Activated naive CD4-positive, alpha-beta T cell treated with anti-CD3 and anti-CD28 coated beads for 36 hours (primary cell): ENCODE measurements at regions not wholly inside any gene's neighbourhood (a gene's known extent, or its start where the extent isn't known, plus 50 kb on each side); places are given as distances from the start of the nearest gene placed in this dataset.

ENCODE experiments used
- CTCF ChIA-PET: fragments of 350-600 bp; sonication (Branson Sonifier 250); formaldehyde crosslinking; loops from one replicate; lab custom pipeline; 2021; ENCODE audit warnings: antibody characterized with exemption; lab: Charles Lee
- DNase-seq: peaks from one replicate; pipeline ENCODE4 v3.0.0-alpha.2; 2020
- H3K27ac Mint-ChIP-seq: one replicate; pipeline ENCODE4 v1.8.0; 2021; ENCODE audit warnings: mild to moderate bottlenecking, mixed read lengths
- H3K27me3 Mint-ChIP-seq: one replicate; pipeline ENCODE4 v1.8.0; 2021; ENCODE audit warnings: low read depth, mixed read lengths
- H3K36me3 Mint-ChIP-seq: one replicate; pipeline ENCODE4 v1.8.0; 2021; ENCODE audit warnings: low read depth, mixed read lengths
- H3K4me1 Mint-ChIP-seq: one replicate; pipeline ENCODE4 v1.8.0; 2021; ENCODE audit warnings: low read depth, mixed read lengths
- H3K4me3 Mint-ChIP-seq: one replicate; pipeline ENCODE4 v1.8.0; 2021; ENCODE audit warnings: mild to moderate bottlenecking, moderate library complexity, mixed read lengths
- H3K9me3 Mint-ChIP-seq: one replicate; pipeline ENCODE4 v1.8.0; 2021; ENCODE audit warnings: mixed read lengths
- intact Hi-C: fragments of 100-400 bp; cut with micrococcal nuclease; formaldehyde crosslinking; loops from one replicate; pipeline ENCODE4 v1.15.1; 2023

GRCh38 chr2:22902662-22903165, 482.3 kb upstream of the KLHL29 start:
- H3K27ac Mint-ChIP-seq = no peak overlapping the region
- intact Hi-C loops = loop anchor here (5.0 kb wide), 1 partner anchor 450 kb away; no protein-coding TSS in a partner anchor

GRCh38 chr2:22903616-22904015, 481.4 kb upstream of the KLHL29 start:
- Mint-ChIP-seq H3K36me3 (no peaks in the 10 kb centered on the region), H3K27me3 (peaks cover 5% of the 10 kb centered on the region), H3K27ac (no peak overlapping the region), H3K4me3 (no peak overlapping the region), H3K4me1 (no peaks in the 10 kb centered on the region), H3K9me3 (no peaks in the 10 kb centered on the region)
- intact Hi-C loops = loop anchor here (5.0 kb wide), 1 partner anchor 449 kb away; no protein-coding TSS in a partner anchor
- CTCF ChIA-PET = no interaction called here
- DNase-seq = no peak

More at GRCh38 chr2:22902662-22903165, 482.3 kb upstream of the KLHL29 start:
- Mint-ChIP-seq H3K36me3 (no peaks in the 10 kb centered on the region), H3K4me1 (no peaks in the 10 kb centered on the region), H3K9me3 (no peaks in the 10 kb centered on the region), H3K4me3 (no peak overlapping the region), H3K27me3 (peaks cover 5% of the 10 kb centered on the region)
- CTCF ChIA-PET = no interaction called here
- DNase-seq = no peak

- Mint-ChIP-seq H3K27me3 (peaks cover 5% of the 10 kb centered on the region), H3K4me1 (no peaks in the 10 kb centered on the region)
These were observed 480.8 kb upstream of the KLHL29 start for GRCh38 chr2:22904126-22904684.

DNA sequence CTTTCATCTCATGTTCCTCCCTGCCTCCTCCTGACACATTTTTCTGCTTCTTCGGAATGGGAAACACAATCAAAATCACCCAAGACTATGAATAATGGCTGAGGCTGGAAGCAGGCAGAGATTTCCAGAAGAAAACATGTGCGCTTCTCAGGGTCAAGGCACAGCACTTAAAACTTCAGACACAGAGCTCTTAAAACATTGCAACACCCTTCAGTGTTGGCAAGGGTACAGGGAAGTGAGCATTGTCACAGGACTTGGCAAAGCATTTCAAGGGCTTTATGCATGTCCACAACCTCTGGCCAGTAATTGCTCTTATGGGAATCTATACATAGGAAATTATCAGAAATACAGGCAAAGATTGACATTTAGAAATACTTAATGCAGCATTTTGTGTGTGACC, 477.6 kb upstream of the KLHL29 start:
- peaks cover 11% of the 10 kb centered on the region for H3K27me3 Mint-ChIP-seq
- DNase-seq = no peak
- no peak overlapping the region for H3K27ac Mint-ChIP-seq
- no peaks in the 10 kb centered on the region for H3K36me3 Mint-ChIP-seq
- no peaks in the 10 kb centered on the region for H3K4me1 Mint-ChIP-seq
- no peaks in the 10 kb centered on the region for H3K9me3 Mint-ChIP-seq
- intact Hi-C loops = no loop called here
- CTCF ChIA-PET = no interaction called here
- no peak overlapping the region for H3K4me3 Mint-ChIP-seq

More at GRCh38 chr2:22904126-22904684, 480.8 kb upstream of the KLHL29 start:
- intact Hi-C loops = loop anchor here (5.0 kb wide), 1 partner anchor 448 kb away; no protein-coding TSS in a partner anchor
- DNase-seq = peak; percentile 30
- Mint-ChIP-seq H3K9me3 (no peaks in the 10 kb centered on the region), H3K36me3 (no peaks in the 10 kb centered on the region), H3K27ac (no peak overlapping the region), H3K4me3 (no peak overlapping the region)
- CTCF ChIA-PET = interaction anchor here (0.6 to 0.7 kb wide), 2 partner anchors 392 to 699 kb away, joined by 3 read pairs; no protein-coding TSS in a partner anchor

DNA sequence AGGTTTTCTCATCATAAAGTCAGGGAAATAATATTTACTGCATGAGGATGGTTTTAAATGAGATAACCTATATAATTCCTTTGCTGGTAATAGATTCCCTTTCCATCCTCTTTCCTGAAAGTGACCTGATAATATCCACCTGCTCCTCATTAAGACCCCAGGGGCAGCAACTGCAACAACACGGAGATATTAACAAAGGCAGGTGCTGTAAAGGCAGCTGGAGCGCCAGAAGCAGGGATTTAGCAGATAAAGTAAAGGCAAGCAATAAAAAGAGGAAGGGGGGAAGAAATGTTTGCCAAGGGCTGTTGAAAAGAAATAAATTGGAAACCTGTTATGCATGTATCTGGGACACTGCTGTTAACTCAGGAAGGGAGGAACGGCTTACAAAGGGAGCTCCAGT, 472.6 kb upstream of the KLHL29 start:
- intact Hi-C loops = no loop called here
- H3K4me3 Mint-ChIP-seq = no peak overlapping the region
- CTCF ChIA-PET = no interaction called here
- DNase-seq = no peak
- no peak overlapping the region for H3K27ac Mint-ChIP-seq
- H3K27me3 Mint-ChIP-seq = peaks cover 6% of the 10 kb centered on the region
- H3K36me3 Mint-ChIP-seq = no peaks in the 10 kb centered on the region
- H3K4me1 Mint-ChIP-seq = no peaks in the 10 kb centered on the region
- no peaks in the 10 kb centered on the region for H3K9me3 Mint-ChIP-seq

DNA sequence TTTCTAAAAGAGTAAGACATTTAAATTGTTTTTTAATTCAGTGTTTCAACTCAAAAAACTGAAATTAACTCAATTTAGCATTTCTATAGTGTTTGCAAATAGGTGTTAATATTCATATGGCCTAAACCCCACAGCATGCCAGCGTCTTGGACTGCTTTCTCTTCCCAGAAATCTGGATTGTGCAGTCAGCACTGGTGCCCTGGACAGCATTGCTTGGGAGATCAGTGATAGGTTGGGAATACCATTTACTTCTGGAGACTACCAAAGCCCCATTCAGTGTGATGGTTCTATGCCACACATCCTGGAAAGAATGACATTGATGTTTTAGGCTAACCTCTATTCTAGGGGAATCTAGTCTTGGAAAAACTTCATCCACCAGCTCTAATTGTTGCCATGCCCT, 455.0 kb upstream of the KLHL29 start:
- DNase-seq = no peak
- H3K36me3 Mint-ChIP-seq = no peaks in the 10 kb centered on the region
- H3K27me3 Mint-ChIP-seq = peaks cover 2% of the 10 kb centered on the region
- H3K4me1 Mint-ChIP-seq = no peaks in the 10 kb centered on the region
- no peaks in the 10 kb centered on the region for H3K9me3 Mint-ChIP-seq
- CTCF ChIA-PET = interaction anchor here (0.6 kb wide), 1 partner anchor 244 kb away, joined by 3 read pairs; no protein-coding TSS in a partner anchor
- H3K4me3 Mint-ChIP-seq = no peak overlapping the region
- no peak overlapping the region for H3K27ac Mint-ChIP-seq
- intact Hi-C loops = no loop called here

DNA sequence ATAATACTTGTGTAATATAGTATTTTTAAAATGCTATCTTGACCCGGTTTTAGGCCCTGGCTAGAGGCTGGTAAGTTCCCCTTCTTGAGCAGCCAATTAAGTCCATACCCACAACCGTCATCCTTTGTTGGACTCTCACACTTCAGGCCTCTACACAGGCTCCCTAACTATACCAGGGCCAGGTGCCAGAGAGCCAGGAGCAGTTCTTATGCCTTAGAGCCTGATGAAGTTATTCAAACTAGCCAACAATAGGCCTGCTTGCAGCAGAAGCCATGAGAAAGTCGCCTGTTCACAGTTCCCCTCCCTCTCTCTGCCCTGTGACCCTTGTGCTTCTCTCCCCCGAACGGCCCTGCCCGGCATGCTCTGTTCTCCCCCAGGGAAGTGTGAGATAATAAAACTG, 454.2 kb upstream of the KLHL29 start:
- Mint-ChIP-seq H3K27ac (no peak overlapping the region), H3K9me3 (no peaks in the 10 kb centered on the region), H3K36me3 (no peaks in the 10 kb centered on the region), H3K27me3 (peaks cover 2% of the 10 kb centered on the region), H3K4me3 (no peak overlapping the region), H3K4me1 (no peaks in the 10 kb centered on the region)
- no peak for DNase-seq
- CTCF ChIA-PET = no interaction called here
- intact Hi-C loops = no loop called here

DNA sequence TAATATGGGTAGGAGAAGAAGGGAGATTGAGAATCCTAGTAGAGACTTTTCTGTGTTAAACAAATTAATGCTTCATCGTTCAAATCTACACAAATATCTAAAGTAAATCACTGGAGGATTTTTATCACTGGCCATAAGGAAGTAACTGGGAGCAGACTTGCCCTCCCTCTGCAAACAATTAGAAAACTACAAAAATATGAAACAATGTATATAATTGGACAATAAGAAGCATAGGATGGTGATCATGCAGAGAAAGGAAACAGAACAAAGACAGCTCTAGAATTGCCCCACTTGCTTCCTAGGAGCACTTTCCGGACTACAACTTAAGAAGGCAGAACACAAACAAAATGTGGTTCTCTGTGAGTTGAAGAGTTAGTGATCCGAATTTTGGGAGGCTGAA, 452.7 kb upstream of the KLHL29 start:
- CTCF ChIA-PET = interaction anchor here (0.8 kb wide), 1 partner anchor 9 kb away, joined by 4 read pairs; no protein-coding TSS in a partner anchor

DNA sequence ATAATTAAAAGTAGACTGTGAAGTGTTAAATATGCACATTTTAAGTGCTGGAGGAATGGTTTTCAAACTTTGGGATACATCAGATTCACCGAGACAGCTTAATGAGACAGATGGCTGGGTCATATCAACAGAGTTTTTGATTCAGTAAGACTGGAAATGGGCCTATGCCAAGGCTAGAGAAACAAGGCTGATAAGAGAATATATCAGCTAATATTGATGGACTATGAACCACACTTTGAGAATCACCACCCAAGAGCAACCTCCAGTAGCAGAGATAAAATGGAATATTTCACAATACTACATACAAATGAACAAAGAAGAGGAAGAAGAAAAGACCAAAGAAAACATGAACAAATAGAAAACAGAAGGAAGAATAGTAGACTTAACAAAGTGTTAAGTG, 450.2 kb upstream of the KLHL29 start:
- Mint-ChIP-seq H3K27ac (no peak overlapping the region), H3K9me3 (no peaks in the 10 kb centered on the region), H3K27me3 (peaks cover 4% of the 10 kb centered on the region), H3K4me1 (no peaks in the 10 kb centered on the region), H3K36me3 (no peaks in the 10 kb centered on the region), H3K4me3 (no peak overlapping the region)
- CTCF ChIA-PET = no interaction called here
- intact Hi-C loops = no loop called here
- DNase-seq = no peak

More for the DNA sequence above, 452.7 kb upstream of the KLHL29 start:
- Mint-ChIP-seq H3K27ac (no peak overlapping the region), H3K4me3 (no peak overlapping the region), H3K9me3 (no peaks in the 10 kb centered on the region), H3K4me1 (no peaks in the 10 kb centered on the region), H3K36me3 (no peaks in the 10 kb centered on the region), H3K27me3 (peaks cover 2% of the 10 kb centered on the region)
- DNase-seq = no peak
- intact Hi-C loops = no loop called here

GRCh38 chr2:22942441-22942840, 442.5 kb upstream of the KLHL29 start:
- Mint-ChIP-seq H3K4me1 (no peaks in the 10 kb centered on the region), H3K36me3 (no peaks in the 10 kb centered on the region), H3K27me3 (peaks cover 2% of the 10 kb centered on the region), H3K9me3 (no peaks in the 10 kb centered on the region), H3K27ac (no peak overlapping the region), H3K4me3 (no peak overlapping the region)
- no peak for DNase-seq
- CTCF ChIA-PET = no interaction called here
- intact Hi-C loops = no loop called here

DNA sequence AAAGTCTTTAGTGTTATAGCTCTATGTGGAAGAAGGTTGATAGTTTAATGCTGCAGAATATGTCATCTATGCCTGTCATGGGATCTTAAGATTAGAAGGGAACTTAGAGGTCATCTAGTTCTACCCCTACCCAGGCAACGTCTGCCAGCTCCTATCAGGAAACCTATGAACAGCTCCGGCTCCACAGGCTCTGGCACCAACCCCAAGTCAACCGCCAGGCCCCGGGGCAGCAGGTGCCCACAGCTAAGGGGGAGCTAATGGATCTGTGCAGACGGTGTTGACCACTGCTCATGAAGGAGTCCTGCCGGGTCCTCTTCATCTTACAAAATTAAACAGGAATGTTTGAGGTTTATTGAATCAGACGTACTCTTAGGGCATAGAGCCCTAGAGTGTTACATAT, 440.8 kb upstream of the KLHL29 start:
- intact Hi-C loops = no loop called here
- H3K36me3 Mint-ChIP-seq = no peaks in the 10 kb centered on the region
- no peaks in the 10 kb centered on the region for H3K4me1 Mint-ChIP-seq
- no peak overlapping the region for H3K27ac Mint-ChIP-seq
- H3K4me3 Mint-ChIP-seq = no peak overlapping the region
- CTCF ChIA-PET = no interaction called here
- peaks cover 2% of the 10 kb centered on the region for H3K27me3 Mint-ChIP-seq
- DNase-seq = no peak
- H3K9me3 Mint-ChIP-seq = no peaks in the 10 kb centered on the region

- H3K36me3 Mint-ChIP-seq = no peaks in the 10 kb centered on the region
These were observed 438.4 kb upstream of the KLHL29 start for GRCh38 chr2:22946553-22946952.

DNA sequence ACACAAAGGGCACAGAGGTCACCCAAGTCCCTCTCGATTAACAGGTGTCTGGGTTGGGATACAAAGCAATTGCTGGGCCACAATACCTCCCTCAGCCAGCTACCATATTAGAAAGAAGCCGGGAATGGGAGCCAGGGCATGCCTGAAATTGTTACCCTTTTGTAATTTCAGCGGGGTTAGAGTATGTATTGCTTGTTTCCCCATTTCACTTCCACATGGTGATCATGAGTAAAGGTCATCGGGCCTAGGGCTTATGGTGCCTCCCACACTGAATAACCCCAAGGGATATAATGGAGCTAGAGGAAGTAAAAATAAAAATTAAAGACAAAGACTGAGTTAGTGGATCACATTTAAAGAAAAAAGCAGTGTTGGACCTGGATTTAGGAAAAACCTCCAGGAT, 437.2 kb upstream of the KLHL29 start:
- no peaks in the 10 kb centered on the region for H3K4me1 Mint-ChIP-seq
- no peak overlapping the region for H3K27ac Mint-ChIP-seq
- H3K36me3 Mint-ChIP-seq = no peaks in the 10 kb centered on the region
- CTCF ChIA-PET = interaction anchor here (0.6 kb wide), 1 partner anchor 418 kb away, joined by 3 read pairs; no protein-coding TSS in a partner anchor
- intact Hi-C loops = no loop called here
- no peaks in the 10 kb centered on the region for H3K9me3 Mint-ChIP-seq
- no peak for DNase-seq
- H3K27me3 Mint-ChIP-seq = no peaks in the 10 kb centered on the region
- no peak overlapping the region for H3K4me3 Mint-ChIP-seq

More at GRCh38 chr2:22946553-22946952, 438.4 kb upstream of the KLHL29 start:
- H3K27ac Mint-ChIP-seq = no peak overlapping the region
- CTCF ChIA-PET = no interaction called here
- H3K9me3 Mint-ChIP-seq = no peaks in the 10 kb centered on the region
- H3K4me3 Mint-ChIP-seq = no peak overlapping the region
- no peaks in the 10 kb centered on the region for H3K4me1 Mint-ChIP-seq
- intact Hi-C loops = no loop called here
- H3K27me3 Mint-ChIP-seq = no peaks in the 10 kb centered on the region
- no peak for DNase-seq
